KMS-11 (cell line): ENCODE measurements at regions not wholly inside any gene's neighbourhood (a gene's known extent, or its start where the extent isn't known, plus 50 kb on each side); places are given as distances from the start of the nearest gene placed in this dataset.

Experiments
- H2AFZ ChIP-seq: fragments of 200-600 bp; sonication (generic); 2 replicates; pipeline ENCODE4 v1.6.1; 2016; ENCODE audit warnings: antibody characterized with exemption, mixed run types, low read depth
- H3K27ac ChIP-seq: fragments of 200-600 bp; sonication (generic); 2 replicates; pipeline ENCODE4 v1.6.1; 2016; ENCODE audit warnings: mild to moderate bottlenecking, mixed run types
- H3K27me3 ChIP-seq: fragments of 200-600 bp; sonication (generic); 2 replicates; pipeline ENCODE4 v1.6.1; 2017; ENCODE audit warnings: mild to moderate bottlenecking, low read depth, mixed run types, moderate library complexity; ENCODE audit not compliant: insufficient read depth
- H3K36me3 ChIP-seq: fragments of 200-600 bp; sonication (generic); 2 replicates; pipeline ENCODE4 v1.6.1; 2017; ENCODE audit warnings: mild to moderate bottlenecking, mixed run types; ENCODE audit not compliant: insufficient read depth
- H3K4me1 ChIP-seq: fragments of 200-600 bp; sonication (generic); 2 replicates; pipeline ENCODE4 v1.6.1; 2016; ENCODE audit warnings: mild to moderate bottlenecking, low read depth, mixed run types; ENCODE audit not compliant: poor library complexity, severe bottlenecking
- H3K4me2 ChIP-seq: fragments of 200-600 bp; sonication (generic); 2 replicates; pipeline ENCODE4 v1.7.0; 2016; ENCODE audit warnings: mild to moderate bottlenecking, mixed run types
- H3K4me3 ChIP-seq: fragments of 200-600 bp; sonication (generic); IDR thresholded peaks from 2 replicates; pipeline ENCODE4 v1.6.1; 2017; ENCODE audit warnings: low read depth, low read length, mixed read lengths; ENCODE audit not compliant: insufficient read depth
- H3K79me2 ChIP-seq: fragments of 200-600 bp; sonication (generic); 2 replicates; pipeline ENCODE4 v1.6.1; 2016; ENCODE audit warnings: low read depth, mixed run types; ENCODE audit not compliant: insufficient read depth
- H3K9ac ChIP-seq: fragments of 200-600 bp; sonication (generic); 2 replicates; pipeline ENCODE4 v1.6.1; 2016; ENCODE audit warnings: mild to moderate bottlenecking, mixed run types
- H4K20me1 ChIP-seq: fragments of 200-600 bp; sonication (generic); 2 replicates; pipeline ENCODE4 v1.6.1; 2016; ENCODE audit warnings: mild to moderate bottlenecking, mixed run types; ENCODE audit not compliant: insufficient read depth
- TF ChIP-seq, protein P1 (sequence below): fragments of 200-600 bp; sonication (generic); conservative IDR thresholded peaks from 2 replicates; pipeline ENCODE4 v1.6.1; 2017; ENCODE audit warnings: low read depth, mild to moderate bottlenecking, antibody characterized with exemption, low read length, moderate library complexity, mixed read lengths

DNA sequence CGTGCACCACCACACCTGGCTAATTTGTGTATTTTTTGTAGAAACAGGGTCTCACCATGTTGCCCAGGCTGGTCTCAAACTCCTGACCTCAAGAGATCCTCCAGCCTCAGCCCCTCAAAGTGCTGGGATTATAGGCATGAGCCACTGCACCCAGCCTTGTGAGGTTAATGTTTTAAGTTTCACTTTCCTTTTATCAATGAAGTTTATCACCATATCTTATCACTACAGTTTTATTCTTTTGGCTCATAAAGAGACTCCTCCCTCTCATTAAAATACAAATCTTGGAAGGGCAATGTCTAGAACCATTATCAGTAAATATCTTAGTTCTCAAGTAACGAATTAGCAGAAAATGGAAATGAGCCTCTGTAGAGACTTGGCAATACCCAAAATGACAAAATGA is 173.8 kb downstream of the BCL11A start:
- no peaks in the 10 kb centered on the region for H4K20me1 ChIP-seq
- no peaks in the 10 kb centered on the region for H3K36me3 ChIP-seq
- H3K4me3 ChIP-seq = no peak overlapping the region
- no peaks in the 10 kb centered on the region for H3K4me1 ChIP-seq
- H3K79me2 ChIP-seq = no peaks in the 10 kb centered on the region
- H3K27ac ChIP-seq = no peak overlapping the region
- no peaks in the 10 kb centered on the region for H3K27me3 ChIP-seq
- no peak overlapping the region for H3K4me2 ChIP-seq
- no peak overlapping the region for H2AFZ ChIP-seq
- TF ChIP-seq, protein P1, sequence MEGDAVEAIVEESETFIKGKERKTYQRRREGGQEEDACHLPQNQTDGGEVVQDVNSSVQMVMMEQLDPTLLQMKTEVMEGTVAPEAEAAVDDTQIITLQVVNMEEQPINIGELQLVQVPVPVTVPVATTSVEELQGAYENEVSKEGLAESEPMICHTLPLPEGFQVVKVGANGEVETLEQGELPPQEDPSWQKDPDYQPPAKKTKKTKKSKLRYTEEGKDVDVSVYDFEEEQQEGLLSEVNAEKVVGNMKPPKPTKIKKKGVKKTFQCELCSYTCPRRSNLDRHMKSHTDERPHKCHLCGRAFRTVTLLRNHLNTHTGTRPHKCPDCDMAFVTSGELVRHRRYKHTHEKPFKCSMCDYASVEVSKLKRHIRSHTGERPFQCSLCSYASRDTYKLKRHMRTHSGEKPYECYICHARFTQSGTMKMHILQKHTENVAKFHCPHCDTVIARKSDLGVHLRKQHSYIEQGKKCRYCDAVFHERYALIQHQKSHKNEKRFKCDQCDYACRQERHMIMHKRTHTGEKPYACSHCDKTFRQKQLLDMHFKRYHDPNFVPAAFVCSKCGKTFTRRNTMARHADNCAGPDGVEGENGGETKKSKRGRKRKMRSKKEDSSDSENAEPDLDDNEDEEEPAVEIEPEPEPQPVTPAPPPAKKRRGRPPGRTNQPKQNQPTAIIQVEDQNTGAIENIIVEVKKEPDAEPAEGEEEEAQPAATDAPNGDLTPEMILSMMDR = no peak
- H3K9ac ChIP-seq = no peak overlapping the region

DNA sequence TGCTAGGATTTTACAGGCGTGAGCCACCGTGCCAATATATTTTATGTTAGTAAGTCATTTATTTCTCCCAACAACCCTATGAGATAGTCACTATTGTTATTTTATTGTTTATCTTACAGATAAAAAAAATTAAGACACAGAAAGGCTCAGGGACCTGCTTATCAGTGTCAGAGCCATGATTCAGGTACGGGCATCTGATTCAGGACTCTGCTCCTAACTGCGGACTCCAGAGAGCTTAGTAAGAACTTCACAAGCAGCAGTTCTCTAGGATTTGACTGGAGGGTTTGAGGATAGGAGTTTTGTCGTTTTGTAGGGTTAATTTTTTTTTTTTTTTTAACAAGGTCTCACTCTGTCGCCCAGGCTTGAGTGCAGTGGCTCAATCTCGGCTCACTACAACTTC is 174.2 kb downstream of the BCL11A start:
- no peak overlapping the region for H3K4me2 ChIP-seq
- TF ChIP-seq, protein P1 = no peak
- no peaks in the 10 kb centered on the region for H3K79me2 ChIP-seq
- no peak overlapping the region for H3K27ac ChIP-seq
- H3K4me3 ChIP-seq = no peak overlapping the region
- no peaks in the 10 kb centered on the region for H4K20me1 ChIP-seq
- H3K27me3 ChIP-seq = no peaks in the 10 kb centered on the region
- H3K4me1 ChIP-seq = no peaks in the 10 kb centered on the region
- H3K9ac ChIP-seq = no peak overlapping the region
- H2AFZ ChIP-seq = no peak overlapping the region
- no peaks in the 10 kb centered on the region for H3K36me3 ChIP-seq

DNA sequence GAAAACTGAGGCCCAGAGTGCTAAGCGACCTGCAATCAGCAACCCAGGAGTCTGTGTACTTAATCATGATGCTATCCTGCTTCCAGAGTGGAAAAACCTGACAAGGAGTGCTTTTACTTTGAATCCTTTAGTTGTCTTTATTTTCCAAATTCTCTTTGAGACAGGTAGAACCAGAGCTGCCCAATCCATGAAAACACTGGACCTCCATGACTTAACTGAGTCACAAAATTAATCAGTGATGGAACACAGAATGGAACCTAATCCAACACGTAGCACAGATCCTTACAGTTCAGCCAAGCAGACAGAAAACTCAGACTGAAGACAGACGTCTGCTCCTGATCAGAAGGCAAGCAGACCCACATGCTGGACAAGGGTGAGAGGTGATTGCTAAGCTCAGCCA is 175.6 kb downstream of the BCL11A start:
- H3K4me3 ChIP-seq = no peak overlapping the region
- no peaks in the 10 kb centered on the region for H3K27me3 ChIP-seq
- no peak overlapping the region for H2AFZ ChIP-seq
- H3K79me2 ChIP-seq = no peaks in the 10 kb centered on the region
- no peaks in the 10 kb centered on the region for H3K4me1 ChIP-seq
- H4K20me1 ChIP-seq = no peaks in the 10 kb centered on the region
- no peak overlapping the region for H3K27ac ChIP-seq
- H3K4me2 ChIP-seq = no peak overlapping the region
- H3K36me3 ChIP-seq = no peaks in the 10 kb centered on the region
- no peak overlapping the region for H3K9ac ChIP-seq
- TF ChIP-seq, protein P1 = no peak

DNA sequence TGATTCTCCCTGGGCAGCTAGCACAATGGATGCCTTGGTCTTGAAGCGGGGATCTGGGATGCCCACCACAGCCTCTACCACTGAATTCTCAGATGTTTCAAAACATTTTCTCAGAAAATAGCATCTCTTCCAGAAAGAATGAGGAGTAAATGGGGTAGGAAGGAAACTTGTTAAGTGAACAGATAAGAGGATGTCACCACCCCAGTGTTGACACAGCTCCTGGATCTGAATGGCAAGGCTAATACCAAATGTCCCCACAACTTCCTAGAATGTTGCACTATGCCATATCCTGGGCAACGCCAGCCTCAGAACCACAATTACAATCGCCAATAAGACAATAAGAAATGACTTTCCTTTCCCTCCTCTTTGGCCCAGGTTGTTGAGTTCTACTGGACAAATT is 177.2 kb downstream of the BCL11A start:
- Histone ChIP-seq H4K20me1 (no peaks in the 10 kb centered on the region), H3K4me3 (no peak overlapping the region), H3K36me3 (no peaks in the 10 kb centered on the region), H2AFZ (no peak overlapping the region), H3K4me2 (no peak overlapping the region), H3K79me2 (no peaks in the 10 kb centered on the region), H3K27me3 (no peaks in the 10 kb centered on the region), H3K4me1 (no peaks in the 10 kb centered on the region), H3K27ac (no peak overlapping the region), H3K9ac (no peak overlapping the region)
- TF ChIP-seq, protein P1 = no peak

DNA sequence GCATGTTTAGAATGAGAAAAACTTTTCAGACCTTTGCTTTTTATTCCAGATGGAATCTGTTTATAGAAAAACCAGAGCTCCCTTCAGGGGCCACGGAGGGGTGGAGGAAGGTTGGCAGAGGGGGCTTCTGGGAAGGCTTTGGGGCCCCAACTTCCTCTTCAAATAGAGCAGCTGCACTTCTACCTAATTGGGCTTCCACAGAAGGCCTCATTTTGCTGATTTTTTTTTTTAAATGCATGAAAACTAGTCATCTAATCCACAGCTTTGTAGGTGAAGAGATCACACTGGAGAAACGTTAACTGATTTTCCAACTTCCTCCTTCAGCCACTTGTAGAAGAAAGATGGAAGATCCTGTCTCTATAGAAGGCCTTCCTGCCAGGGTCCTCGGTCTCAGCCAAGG is 181.8 kb downstream of the BCL11A start:
- Histone ChIP-seq H3K36me3 (no peaks in the 10 kb centered on the region), H4K20me1 (no peaks in the 10 kb centered on the region), H3K27ac (no peak overlapping the region), H3K4me1 (no peaks in the 10 kb centered on the region), H3K27me3 (no peaks in the 10 kb centered on the region), H3K4me3 (no peak overlapping the region), H2AFZ (no peak overlapping the region), H3K4me2 (no peak overlapping the region), H3K9ac (no peak overlapping the region), H3K79me2 (no peaks in the 10 kb centered on the region)
- TF ChIP-seq, protein P1 = no peak
